ENCODE measurements at regions not wholly inside any gene's neighbourhood (a gene's known extent, or its start where the extent isn't known, plus 50 kb on each side); places are given as distances from the start of the nearest gene placed in this dataset.

DNA sequence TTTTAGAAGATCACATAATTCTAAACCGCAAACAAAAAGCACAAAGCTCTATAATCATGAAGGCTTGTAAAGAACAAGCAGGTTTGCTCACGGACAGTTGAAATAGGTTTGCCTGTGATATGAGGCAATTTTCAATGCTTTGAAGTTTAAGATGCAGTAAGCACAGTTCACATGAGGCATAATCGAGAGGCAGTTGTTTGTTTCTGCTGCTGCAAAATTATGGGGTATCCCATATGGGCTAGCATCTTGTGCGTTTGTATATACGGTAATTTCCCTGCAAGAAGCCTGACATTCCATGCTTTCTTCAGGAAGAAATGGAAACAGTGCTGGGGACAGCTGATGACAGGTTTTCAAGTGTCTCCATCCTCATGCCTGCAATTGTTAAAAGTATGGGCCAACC lies 94.6 kb upstream of the MC3R start:
- Mint-ChIP-seq H3K27ac (no peak overlapping the region), H3K4me3 (no peak overlapping the region), H3K4me1 (no peaks in the 10 kb centered on the region), H3K9me3 (peaks cover 41% of the 10 kb centered on the region), H3K36me3 (ENCODE audit: low read depth) (no peaks in the 10 kb centered on the region), H3K27me3 (ENCODE audit: low read depth) (peaks cover 4% of the 10 kb centered on the region)
- TF ChIP-seq CTCF (IDR thresholded peaks at IDR 0.05; ENCODE audit: unreplicated experiment in 3 of 3): no peak

GRCh38 chr20:56155625-56156024 lies 92.9 kb upstream of the MC3R start:
- H3K4me1 Mint-ChIP-seq: no peaks in the 10 kb centered on the region
- TF ChIP-seq CTCF (IDR thresholded peaks at IDR 0.05; ENCODE audit: unreplicated experiment in 3 of 3): no peak
- H3K4me3 Mint-ChIP-seq: no peak overlapping the region
- H3K36me3 Mint-ChIP-seq (ENCODE audit: low read depth): no peaks in the 10 kb centered on the region
- peaks cover 4% of the 10 kb centered on the region for H3K27me3 Mint-ChIP-seq (ENCODE audit: low read depth)
- peaks cover 44% of the 10 kb centered on the region for H3K9me3 Mint-ChIP-seq
- H3K27ac Mint-ChIP-seq: no peak overlapping the region

DNA sequence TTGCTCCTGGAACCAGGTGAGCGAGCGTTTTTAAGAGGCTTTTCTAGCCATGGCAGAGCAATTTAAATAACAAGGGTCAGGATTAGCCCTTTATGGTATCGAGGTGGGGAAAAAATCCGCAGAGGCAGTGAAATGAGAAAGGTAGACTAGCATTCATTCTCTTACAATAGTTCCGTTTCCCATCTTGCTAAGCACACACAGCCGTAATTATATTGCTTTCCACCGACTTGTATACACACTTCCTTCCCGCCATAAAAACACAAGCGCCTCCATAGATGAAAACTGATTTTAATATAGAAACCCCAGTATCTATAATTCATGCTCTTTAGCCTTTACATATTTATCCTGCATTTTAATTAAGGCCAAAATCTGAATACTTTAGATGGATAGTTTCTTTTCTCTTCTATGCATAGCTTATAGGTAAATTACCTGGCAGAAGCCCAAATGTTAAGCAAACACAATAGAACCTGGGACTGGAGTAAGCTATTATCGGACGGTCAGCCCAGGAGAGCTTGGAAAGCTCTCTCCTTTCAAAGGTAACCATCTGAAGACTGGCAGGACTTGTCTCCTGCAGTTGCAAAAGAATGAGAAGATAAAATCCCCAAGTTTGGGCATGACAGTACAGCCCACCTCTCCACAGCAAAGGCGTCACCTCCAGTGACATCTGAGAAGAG lies 90.9 kb upstream of the MC3R start:
- TF ChIP-seq CTCF (IDR thresholded peaks at IDR 0.05; ENCODE audit: unreplicated experiment in 3 of 3): no peak
- Mint-ChIP-seq H3K36me3 (ENCODE audit: low read depth) (no peaks in the 10 kb centered on the region), H3K27me3 (ENCODE audit: low read depth) (peaks cover 8% of the 10 kb centered on the region), H3K9me3 (peaks cover 47% of the 10 kb centered on the region), H3K27ac (no peak overlapping the region), H3K4me1 (no peaks in the 10 kb centered on the region), H3K4me3 (no peak overlapping the region)

- Mint-ChIP-seq H3K27ac (no peak overlapping the region), H3K36me3 (ENCODE audit: low read depth) (no peaks in the 10 kb centered on the region), H3K4me1 (no peaks in the 10 kb centered on the region), H3K9me3 (peaks cover 42% of the 10 kb centered on the region), H3K4me3 (no peak overlapping the region), H3K27me3 (ENCODE audit: low read depth) (peaks cover 8% of the 10 kb centered on the region)
- no peak for TF ChIP-seq CTCF (IDR thresholded peaks at IDR 0.05; ENCODE audit: unreplicated experiment in 3 of 3)
These were observed 90.0 kb upstream of the MC3R start for GRCh38 chr20:56158489-56158888.

DNA sequence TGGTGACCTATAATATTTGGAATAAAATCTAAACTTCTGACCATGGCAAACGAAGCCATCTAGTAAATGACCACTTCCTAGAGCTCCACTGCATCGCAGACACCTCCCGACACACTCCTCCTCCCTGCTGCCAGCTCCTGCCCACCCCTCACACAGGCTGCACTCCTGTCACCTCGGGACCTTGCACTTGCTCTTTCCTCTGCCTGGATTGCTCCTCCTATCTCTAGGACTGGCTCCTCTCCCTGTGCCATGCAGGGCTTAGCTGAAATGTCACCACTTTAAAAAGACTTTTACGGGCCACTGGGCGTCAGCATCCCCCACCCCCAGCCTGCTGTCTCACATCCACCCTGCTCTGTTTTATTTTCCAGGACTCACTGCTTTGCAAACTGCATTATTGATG lies 87.6 kb upstream of the MC3R start:
- H3K27ac Mint-ChIP-seq: no peak overlapping the region
- H3K4me1 Mint-ChIP-seq: no peaks in the 10 kb centered on the region
- H3K9me3 Mint-ChIP-seq: peaks cover 37% of the 10 kb centered on the region
- peaks cover 8% of the 10 kb centered on the region for H3K27me3 Mint-ChIP-seq (ENCODE audit: low read depth)
- no peak overlapping the region for H3K4me3 Mint-ChIP-seq
- TF ChIP-seq CTCF (IDR thresholded peaks at IDR 0.05; ENCODE audit: unreplicated experiment in 3 of 3): no peak
- H3K36me3 Mint-ChIP-seq (ENCODE audit: low read depth): no peaks in the 10 kb centered on the region

- no peaks in the 10 kb centered on the region for H3K4me1 Mint-ChIP-seq
- no peak for TF ChIP-seq CTCF (IDR thresholded peaks at IDR 0.05; ENCODE audit: unreplicated experiment in 3 of 3)
- no peaks in the 10 kb centered on the region for H3K36me3 Mint-ChIP-seq (ENCODE audit: low read depth)
These were observed 84.7 kb upstream of the MC3R start for GRCh38 chr20:56163806-56164205.

More at GRCh38 chr20:56163806-56164205, 84.7 kb upstream of the MC3R start:
- Mint-ChIP-seq H3K9me3 (peaks cover 25% of the 10 kb centered on the region), H3K4me3 (no peak overlapping the region), H3K27ac (no peak overlapping the region), H3K27me3 (ENCODE audit: low read depth) (peaks cover 8% of the 10 kb centered on the region)

Measured in nephron (organoid).